ENCODE measurements at regions not wholly inside any gene's neighbourhood (a gene's known extent, or its start where the extent isn't known, plus 50 kb on each side); places are given as distances from the start of the nearest gene placed in this dataset.
"Not testable (repeated sequence)": the region's sequence is repeated elsewhere in the genome, so short reads cannot be mapped to it uniquely, and the experiment has no call there.

GRCh38 chr12:131293071-131294015 lies 339.6 kb downstream of the ADGRD1 start:
- DNase-seq: peak; percentile 54

- peak; percentile 42 for DNase-seq
These were observed 341.0 kb downstream of the ADGRD1 start for GRCh38 chr12:131294716-131295115.

DNA sequence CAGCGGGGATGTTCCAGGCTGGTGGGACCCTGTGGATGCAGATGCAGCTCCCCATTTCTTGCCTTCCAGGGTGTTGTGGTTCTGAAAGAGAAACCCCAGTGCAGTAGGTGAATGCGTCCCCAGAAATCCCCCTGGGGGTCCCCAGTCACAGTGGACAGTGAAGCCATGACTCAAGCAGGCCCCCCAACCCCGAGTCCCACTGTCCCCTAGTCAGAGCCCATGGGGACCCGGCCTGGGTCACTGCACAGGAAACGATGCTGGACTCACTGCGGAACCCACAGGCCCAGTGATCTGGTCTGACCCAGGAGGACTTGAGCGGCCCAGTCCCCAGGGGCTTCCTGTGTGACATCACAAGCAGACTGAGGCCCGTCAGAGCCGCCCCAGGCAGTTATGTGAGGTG lies 341.4 kb downstream of the ADGRD1 start:
- peak; percentile 22 for DNase-seq

- peak; percentile 54 for DNase-seq
These were observed 341.9 kb downstream of the ADGRD1 start for GRCh38 chr12:131295559-131295958.

GRCh38 chr12:131296136-131296535 lies 342.4 kb downstream of the ADGRD1 start:
- peak; percentile 51 for DNase-seq

GRCh38 chr12:131296651-131297050 lies 342.9 kb downstream of the ADGRD1 start:
- DNase-seq: peak; percentile 58

- not testable (repeated sequence) for DNase-seq
These were observed 345.0 kb downstream of the ADGRD1 start for GRCh38 chr12:131298526-131299369.

DNA sequence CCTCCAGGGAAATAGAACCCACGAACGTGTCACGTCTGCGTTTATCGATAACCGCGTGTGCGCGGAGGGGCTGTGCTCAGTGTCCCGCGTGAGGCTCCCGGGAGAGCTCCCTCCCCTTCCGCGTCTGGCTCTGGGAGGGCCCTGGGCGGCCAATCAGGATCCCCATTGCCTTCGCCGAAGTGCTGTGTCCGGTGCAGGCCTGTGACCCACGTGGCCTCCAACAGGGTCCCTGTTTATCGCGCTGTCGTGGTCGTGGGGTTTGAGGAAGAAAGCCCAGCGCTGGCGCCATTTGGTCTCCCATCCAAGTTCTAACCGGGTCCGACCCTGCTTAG lies 345.6 kb downstream of the ADGRD1 start:
- DNase-seq: not testable (repeated sequence)

GRCh38 chr12:131303576-131303975 lies 349.9 kb downstream of the ADGRD1 start:
- not testable (repeated sequence) for DNase-seq

GRCh38 chr12:131304642-131305041 lies 350.9 kb downstream of the ADGRD1 start:
- not testable (repeated sequence) for DNase-seq

DNA sequence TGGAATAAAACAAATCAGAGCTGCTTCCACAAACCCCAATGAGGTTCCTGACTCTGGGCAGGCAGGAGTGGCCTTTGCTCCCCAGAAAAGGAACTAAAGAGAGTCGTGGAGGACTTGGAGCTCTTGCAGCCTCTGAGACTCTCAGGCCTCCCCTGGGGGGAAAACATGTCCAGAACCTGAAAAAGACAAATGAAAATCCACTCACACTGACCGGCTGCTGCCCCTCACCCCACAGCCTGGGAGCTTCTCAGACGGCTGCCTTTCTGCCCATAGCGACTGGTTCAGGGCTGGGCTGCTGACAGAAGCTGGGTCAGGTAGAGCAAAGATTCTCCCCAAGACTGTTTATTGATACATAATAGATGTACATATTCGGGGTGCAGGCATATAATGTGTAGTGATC lies 356.0 kb downstream of the ADGRD1 start:
- peak; percentile 45 for DNase-seq

- peak; percentile 51 for DNase-seq
These were observed 356.7 kb downstream of the ADGRD1 start for GRCh38 chr12:131310227-131310969.

DNA sequence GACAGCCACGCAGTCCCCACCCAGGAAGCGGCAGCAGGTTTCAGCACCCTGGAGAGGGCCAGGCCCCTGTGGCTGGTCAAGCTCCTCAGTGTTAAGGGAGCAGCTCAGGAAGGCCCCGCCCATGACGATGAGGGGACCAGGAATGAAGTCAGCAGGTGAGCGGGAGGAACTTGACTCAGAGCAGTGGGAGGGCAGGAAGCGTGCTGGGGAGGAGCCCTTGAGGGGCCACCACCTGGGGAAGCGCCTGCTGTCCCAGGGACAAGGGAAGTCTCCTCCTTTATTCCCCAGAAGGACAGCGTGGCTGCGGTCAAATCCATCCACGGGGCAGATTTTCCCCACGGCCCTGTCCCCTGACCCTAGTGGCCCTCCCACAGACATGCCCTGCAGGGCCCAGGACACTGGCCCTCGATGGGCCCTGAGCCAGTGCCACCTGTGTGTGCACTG lies 357.6 kb downstream of the ADGRD1 start:
- DNase-seq: peak; percentile 87

GRCh38 chr12:131311764-131312163 lies 358.1 kb downstream of the ADGRD1 start:
- DNase-seq: peak; percentile 46

DNA sequence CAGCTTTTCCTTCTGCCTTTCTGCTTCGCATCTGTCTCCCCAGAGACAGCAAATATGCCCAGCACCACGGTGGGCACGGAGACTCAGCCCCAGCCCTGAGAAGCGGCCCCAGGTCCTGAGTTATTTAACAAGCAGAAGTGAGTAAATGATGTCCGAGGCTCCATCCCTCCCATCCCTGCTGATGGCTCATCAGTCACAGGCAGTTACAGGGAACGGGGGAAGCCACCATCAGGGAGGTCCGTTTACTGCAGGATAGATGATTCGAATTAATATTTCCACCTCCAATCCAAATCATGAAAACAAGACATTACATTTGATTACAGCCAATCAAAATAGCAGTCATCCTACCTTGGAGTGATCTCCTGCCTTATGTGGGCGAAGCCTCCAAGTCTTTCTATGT lies 358.7 kb downstream of the ADGRD1 start:
- not testable (repeated sequence) for DNase-seq

DNA sequence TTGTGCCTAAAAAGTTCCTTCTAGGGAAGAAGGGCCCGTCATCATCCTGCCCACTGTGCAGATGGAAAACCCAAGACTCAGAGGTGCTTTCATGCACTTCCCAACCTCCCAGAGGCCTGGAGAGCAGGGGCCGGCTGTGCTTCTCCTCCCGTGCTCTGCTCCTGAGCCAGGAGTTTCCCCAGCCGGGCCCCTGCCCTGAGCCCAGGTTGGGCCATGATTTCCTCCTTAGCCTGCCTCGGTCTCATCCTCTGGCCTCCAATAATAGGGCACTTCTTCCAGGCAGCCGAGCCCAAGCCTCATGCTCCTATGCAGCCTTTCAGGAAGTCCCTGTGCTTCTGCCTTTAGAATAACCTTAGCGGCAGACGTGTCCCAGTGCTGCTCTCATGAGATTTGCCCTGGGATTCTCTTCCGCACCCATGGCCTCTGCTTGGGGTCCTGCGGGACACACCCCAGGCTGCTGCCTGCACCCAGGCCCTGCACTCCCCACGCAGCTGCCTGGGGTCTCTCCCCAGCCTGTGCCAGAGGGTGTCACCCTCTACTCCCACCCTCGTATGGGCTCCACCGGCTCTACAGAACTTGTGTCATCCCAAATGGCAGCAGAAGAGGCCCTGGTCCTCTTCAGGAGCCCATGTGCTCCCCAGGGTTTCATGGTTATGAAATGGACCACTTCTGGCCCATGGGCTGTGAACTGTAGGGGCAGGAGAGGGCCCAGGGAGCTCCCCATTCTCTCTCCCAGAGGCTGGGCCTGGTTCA lies 359.3 kb downstream of the ADGRD1 start:
- DNase-seq: peak; percentile 45

GRCh38 chr12:131313635-131314034 lies 359.9 kb downstream of the ADGRD1 start:
- DNase-seq: peak; percentile 34

GRCh38 chr12:131314524-131315090 lies 360.9 kb downstream of the ADGRD1 start:
- DNase-seq: no peak

DNA sequence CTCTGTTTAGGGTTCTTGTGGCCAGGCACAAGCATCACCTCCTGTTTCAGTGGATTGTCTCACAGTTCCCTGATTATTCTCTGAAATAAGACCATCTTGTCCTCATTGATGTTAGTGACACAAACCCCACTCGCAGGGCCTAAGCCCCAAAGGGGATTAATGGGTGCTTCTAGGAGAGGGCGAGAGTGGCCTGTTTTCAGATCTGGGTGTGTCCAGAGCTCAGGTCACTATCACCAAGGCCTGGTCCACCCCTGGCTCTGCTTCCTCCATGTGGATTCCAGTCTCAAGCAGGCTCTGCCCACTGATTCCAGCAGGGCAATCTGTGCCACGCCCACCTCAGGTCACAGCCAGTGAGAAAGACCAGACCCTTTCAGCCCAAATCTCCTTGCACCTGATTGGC lies 361.9 kb downstream of the ADGRD1 start:
- no peak for DNase-seq

DNA sequence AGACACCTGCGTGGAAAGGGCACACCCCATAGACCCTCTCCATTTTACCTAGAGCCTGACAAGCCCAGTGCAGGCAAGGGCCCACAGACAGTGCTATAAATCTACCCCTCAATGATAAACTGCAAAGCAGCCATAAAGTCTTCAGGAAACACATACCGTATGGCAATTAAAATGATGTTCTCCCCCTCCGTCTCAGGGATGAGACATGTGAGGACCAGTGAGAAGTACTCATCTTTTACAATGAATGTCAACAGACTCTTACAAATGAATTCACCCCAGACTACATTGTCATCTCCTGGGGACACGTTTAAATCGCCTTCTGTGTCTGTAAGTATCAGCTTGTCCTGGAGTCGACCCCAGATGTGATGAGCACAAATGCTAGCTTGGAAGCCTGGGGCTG lies 362.7 kb downstream of the ADGRD1 start:
- no peak for DNase-seq

- no peak for DNase-seq
These were observed 364.5 kb downstream of the ADGRD1 start for GRCh38 chr12:131318045-131318685.
